ENCODE measurements at regions not wholly inside any gene's neighbourhood (a gene's known extent, or its start where the extent isn't known, plus 50 kb on each side); places are given as distances from the start of the nearest gene placed in this dataset.

DNA sequence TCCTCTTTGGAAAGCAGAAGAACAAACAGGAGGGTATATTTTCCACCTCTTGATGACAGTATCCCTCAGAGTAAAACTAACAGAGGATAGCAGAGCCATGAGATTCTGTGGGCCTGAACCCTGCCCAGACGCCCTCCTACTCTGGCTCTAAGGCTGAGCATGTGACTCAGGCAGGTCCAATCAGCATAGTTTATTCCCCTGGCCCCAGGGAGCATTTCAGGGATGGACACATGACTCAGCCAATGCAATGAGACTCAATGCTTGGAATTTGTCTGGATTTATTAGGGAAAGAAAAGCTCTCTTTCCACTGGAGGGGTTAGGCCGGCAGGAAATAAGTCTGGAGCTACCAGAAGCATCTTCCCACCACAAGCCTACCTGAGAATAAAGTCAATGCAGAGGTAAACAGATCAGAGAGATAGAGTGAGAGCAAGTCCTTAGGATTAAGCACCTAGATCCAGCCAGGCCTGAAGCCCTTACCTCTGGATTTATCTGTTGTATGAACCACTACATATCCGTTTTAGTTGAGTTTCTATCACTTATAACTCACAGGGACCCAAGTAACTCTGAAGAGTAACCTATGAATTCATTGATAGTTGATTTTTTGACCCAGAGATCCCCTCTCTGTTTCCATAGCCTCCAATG lies 68.2 kb upstream of the EYA2 start:
- Histone ChIP-seq H3K4me3 (ENCODE audit: low read depth in 1 of 2, low read length in 1 of 2) (no peak overlapping the region), H3K36me3 (no peaks in the 10 kb centered on the region), H3K4me1 (ENCODE audit: control insufficient read depth in 1 of 2, insufficient read depth in 1 of 2, low read depth in 1 of 2, low read length in 1 of 2) (no peaks in the 10 kb centered on the region), H3K27ac (no peak overlapping the region), H3K9me3 (no peaks in the 10 kb centered on the region), H3K27me3 (peaks cover 8% of the 10 kb centered on the region)
- TF ChIP-seq, protein P1, sequence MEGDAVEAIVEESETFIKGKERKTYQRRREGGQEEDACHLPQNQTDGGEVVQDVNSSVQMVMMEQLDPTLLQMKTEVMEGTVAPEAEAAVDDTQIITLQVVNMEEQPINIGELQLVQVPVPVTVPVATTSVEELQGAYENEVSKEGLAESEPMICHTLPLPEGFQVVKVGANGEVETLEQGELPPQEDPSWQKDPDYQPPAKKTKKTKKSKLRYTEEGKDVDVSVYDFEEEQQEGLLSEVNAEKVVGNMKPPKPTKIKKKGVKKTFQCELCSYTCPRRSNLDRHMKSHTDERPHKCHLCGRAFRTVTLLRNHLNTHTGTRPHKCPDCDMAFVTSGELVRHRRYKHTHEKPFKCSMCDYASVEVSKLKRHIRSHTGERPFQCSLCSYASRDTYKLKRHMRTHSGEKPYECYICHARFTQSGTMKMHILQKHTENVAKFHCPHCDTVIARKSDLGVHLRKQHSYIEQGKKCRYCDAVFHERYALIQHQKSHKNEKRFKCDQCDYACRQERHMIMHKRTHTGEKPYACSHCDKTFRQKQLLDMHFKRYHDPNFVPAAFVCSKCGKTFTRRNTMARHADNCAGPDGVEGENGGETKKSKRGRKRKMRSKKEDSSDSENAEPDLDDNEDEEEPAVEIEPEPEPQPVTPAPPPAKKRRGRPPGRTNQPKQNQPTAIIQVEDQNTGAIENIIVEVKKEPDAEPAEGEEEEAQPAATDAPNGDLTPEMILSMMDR (IDR thresholded peaks at IDR 0.05): no peak

DNA sequence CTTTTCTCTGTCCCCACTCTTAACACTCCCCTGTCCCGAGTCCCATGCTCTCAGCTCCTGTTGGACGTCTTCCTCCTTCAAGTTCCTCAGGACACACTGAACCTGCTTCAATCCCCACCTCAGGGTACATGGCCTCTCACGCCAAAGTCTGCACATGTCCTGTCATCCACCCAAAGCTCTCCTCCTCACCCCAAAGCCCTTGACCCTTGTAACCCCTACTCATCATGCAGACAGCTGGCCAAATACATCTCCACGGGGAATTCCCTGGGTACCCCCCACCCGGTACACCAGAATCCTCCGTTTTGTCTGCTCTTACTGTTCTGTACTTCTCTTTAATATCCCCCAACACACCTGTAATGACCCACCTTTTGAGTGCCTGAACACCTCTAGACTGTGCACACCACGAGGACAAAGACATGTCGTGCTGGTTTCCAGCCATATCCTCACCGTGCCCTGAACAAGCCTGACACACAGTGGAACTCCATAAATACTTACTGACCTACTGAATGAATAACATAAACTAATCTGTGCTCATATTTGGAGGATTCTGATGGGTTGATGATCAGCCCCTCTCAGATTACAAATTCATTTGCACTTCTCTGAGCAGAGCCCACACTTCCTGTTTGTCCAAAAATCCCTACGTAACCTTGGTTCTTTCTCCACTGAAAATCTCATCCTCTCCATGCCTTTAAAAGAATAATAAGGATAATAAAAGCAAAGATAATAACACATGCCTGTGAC lies 66.8 kb upstream of the EYA2 start:
- Histone ChIP-seq H3K9me3 (no peaks in the 10 kb centered on the region), H3K27ac (no peak overlapping the region), H3K4me1 (ENCODE audit: control insufficient read depth in 1 of 2, insufficient read depth in 1 of 2, low read depth in 1 of 2, low read length in 1 of 2) (no peaks in the 10 kb centered on the region), H3K4me3 (ENCODE audit: low read depth in 1 of 2, low read length in 1 of 2) (no peak overlapping the region), H3K27me3 (peaks cover 8% of the 10 kb centered on the region), H3K36me3 (no peaks in the 10 kb centered on the region)
- TF ChIP-seq, protein P1 (IDR thresholded peaks at IDR 0.05): no peak

DNA sequence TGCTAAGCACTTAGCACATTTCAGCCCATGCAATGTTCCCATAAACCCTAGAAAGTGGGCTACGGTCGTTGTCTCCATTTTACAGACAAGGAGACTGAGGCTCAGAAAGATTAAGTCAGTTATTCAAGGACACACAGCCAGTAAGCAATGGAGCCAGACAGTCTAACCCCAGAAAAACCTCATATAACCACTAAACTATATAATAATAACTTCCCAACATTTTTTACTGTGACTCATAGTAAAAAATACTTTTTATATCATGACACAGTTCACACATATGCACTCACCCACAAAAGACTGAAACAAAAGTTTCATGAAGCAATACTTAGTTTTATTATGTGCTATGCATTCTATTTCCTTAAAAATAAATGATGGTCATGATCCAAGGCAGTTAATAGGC lies 66.2 kb upstream of the EYA2 start:
- H3K9me3 ChIP-seq: no peaks in the 10 kb centered on the region
- TF ChIP-seq, protein P1 (IDR thresholded peaks at IDR 0.05): no peak
- H3K4me1 ChIP-seq (ENCODE audit: control insufficient read depth in 1 of 2, insufficient read depth in 1 of 2, low read depth in 1 of 2, low read length in 1 of 2): no peaks in the 10 kb centered on the region
- H3K36me3 ChIP-seq: no peaks in the 10 kb centered on the region
- no peak overlapping the region for H3K4me3 ChIP-seq (ENCODE audit: low read depth in 1 of 2, low read length in 1 of 2)
- peaks cover 8% of the 10 kb centered on the region for H3K27me3 ChIP-seq
- H3K27ac ChIP-seq: no peak overlapping the region

DNA sequence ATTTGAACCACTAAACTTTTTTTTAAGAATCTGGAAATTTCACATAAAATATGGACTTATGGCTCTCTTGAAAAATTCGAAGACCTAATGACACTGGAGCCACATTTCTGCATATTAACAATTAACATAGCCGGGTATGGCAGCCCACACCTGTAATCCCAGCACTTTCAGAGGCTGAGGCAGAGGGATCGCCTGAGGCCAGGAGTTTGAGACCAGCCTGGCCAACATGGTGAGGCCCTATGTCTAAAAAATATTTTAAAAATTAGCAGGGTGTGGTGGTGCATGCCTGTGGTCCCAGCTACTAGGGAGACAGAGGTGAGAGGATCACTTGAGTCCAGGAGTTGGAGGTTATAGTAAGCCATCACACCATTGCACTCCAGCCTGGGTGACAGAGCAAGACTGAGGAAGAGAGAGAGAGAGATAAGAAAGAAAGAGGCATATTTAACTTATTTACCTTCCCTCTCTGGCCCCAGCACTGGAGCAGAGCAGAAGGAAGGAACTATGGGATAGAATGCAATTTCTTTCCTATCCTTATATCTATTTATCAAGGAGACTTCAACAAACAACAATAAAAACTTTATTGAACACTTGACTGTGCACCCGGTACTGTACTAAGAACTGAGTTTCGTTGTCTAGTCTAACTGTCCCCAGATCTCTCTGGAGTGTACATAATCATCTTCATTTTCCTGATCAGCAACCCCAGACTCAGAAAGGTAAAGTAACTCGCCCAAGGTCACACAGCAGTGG lies 63.6 kb upstream of the EYA2 start:
- H3K9me3 ChIP-seq: no peaks in the 10 kb centered on the region
- no peak overlapping the region for H3K4me3 ChIP-seq (ENCODE audit: low read depth in 1 of 2, low read length in 1 of 2)
- peaks cover 8% of the 10 kb centered on the region for H3K27me3 ChIP-seq
- H3K4me1 ChIP-seq (ENCODE audit: control insufficient read depth in 1 of 2, insufficient read depth in 1 of 2, low read depth in 1 of 2, low read length in 1 of 2): no peaks in the 10 kb centered on the region
- no peaks in the 10 kb centered on the region for H3K36me3 ChIP-seq
- TF ChIP-seq, protein P1 (IDR thresholded peaks at IDR 0.05): no peak
- H3K27ac ChIP-seq: no peak overlapping the region

DNA sequence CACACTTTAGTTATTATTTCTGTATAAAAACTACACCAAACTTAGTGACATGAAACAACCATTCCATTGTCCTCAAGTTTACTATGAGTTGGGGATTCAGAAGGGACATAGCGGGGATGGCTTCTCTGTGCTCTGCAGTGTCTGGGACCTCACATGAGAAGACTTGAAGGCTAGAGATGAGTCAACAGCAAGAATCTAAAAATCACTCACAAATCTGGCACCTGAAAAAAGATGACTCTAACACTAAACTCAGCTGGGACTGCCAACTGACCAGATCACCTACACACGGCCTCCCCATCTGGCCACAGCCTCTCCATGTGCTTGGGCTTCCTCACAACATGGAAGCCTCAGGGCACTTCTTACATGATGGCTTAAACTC lies 63.0 kb upstream of the EYA2 start:
- TF ChIP-seq, protein P1 (IDR thresholded peaks at IDR 0.05): no peak

More for the DNA sequence above, 63.0 kb upstream of the EYA2 start:
- H3K36me3 ChIP-seq: no peaks in the 10 kb centered on the region
- H3K27ac ChIP-seq: no peak overlapping the region
- H3K4me3 ChIP-seq (ENCODE audit: low read depth in 1 of 2, low read length in 1 of 2): no peak overlapping the region
- peaks cover 3% of the 10 kb centered on the region for H3K27me3 ChIP-seq
- H3K4me1 ChIP-seq (ENCODE audit: control insufficient read depth in 1 of 2, insufficient read depth in 1 of 2, low read depth in 1 of 2, low read length in 1 of 2): no peaks in the 10 kb centered on the region
- no peaks in the 10 kb centered on the region for H3K9me3 ChIP-seq

Data from neutrophil (primary cell).